IPS-18a (cell line): ENCODE measurements at regions not wholly inside any gene's neighbourhood (a gene's known extent, or its start where the extent isn't known, plus 50 kb on each side); places are given as distances from the start of the nearest gene placed in this dataset.

Source experiments
- H3K27ac ChIP-seq: one replicate; pipeline ENCODE4 v1.5.1; 2013; ENCODE audit warnings: low read length
- H3K27me3 ChIP-seq: one replicate; pipeline ENCODE4 v1.6.1; 2013; ENCODE audit warnings: mild to moderate bottlenecking, low read length; ENCODE audit not compliant: control insufficient read depth, insufficient read depth
- H3K36me3 ChIP-seq: one replicate; pipeline ENCODE4 v1.6.1; 2013; ENCODE audit warnings: low read depth, low read length; ENCODE audit not compliant: control insufficient read depth
- H3K4me1 ChIP-seq: one replicate; pipeline ENCODE4 v1.6.1; 2013; ENCODE audit warnings: low read depth, low read length; ENCODE audit not compliant: control insufficient read depth
- H3K4me3 ChIP-seq: one replicate; pipeline ENCODE4 v1.5.1; 2013; ENCODE audit warnings: low read length
- H3K9ac ChIP-seq: one replicate; pipeline ENCODE4 v1.6.1; 2013; ENCODE audit warnings: mild to moderate bottlenecking, low read length, moderate library complexity
- H3K9me3 ChIP-seq: one replicate; pipeline ENCODE4 v1.6.1; 2013; ENCODE audit warnings: low read depth, low read length; ENCODE audit not compliant: control insufficient read depth

GRCh38 chr12:25424211-25424731 lies 128.8 kb downstream of the LMNTD1 start:
- no peak overlapping the region for H3K27ac ChIP-seq
- no peak overlapping the region for H3K9ac ChIP-seq
- H3K4me1 ChIP-seq = no peaks in the 10 kb centered on the region
- no peaks in the 10 kb centered on the region for H3K9me3 ChIP-seq
- no peaks in the 10 kb centered on the region for H3K36me3 ChIP-seq
- no peak overlapping the region for H3K4me3 ChIP-seq
- no peaks in the 10 kb centered on the region for H3K27me3 ChIP-seq

- Histone ChIP-seq H3K27ac (no peak overlapping the region), H3K27me3 (no peaks in the 10 kb centered on the region), H3K4me1 (no peaks in the 10 kb centered on the region), H3K4me3 (no peak overlapping the region), H3K9me3 (no peaks in the 10 kb centered on the region), H3K36me3 (no peaks in the 10 kb centered on the region), H3K9ac (no peak overlapping the region)
Observed at GRCh38 chr12:25423355-25424050, 129.6 kb downstream of the LMNTD1 start.

- H3K27ac ChIP-seq = no peak overlapping the region
- H3K4me3 ChIP-seq = no peak overlapping the region
- no peaks in the 10 kb centered on the region for H3K9me3 ChIP-seq
- no peaks in the 10 kb centered on the region for H3K4me1 ChIP-seq
- no peak overlapping the region for H3K9ac ChIP-seq
- H3K36me3 ChIP-seq = no peaks in the 10 kb centered on the region
- no peaks in the 10 kb centered on the region for H3K27me3 ChIP-seq
Observed at GRCh38 chr12:25422241-25422640, 130.8 kb downstream of the LMNTD1 start.

GRCh38 chr12:25421651-25422167 lies 131.4 kb downstream of the LMNTD1 start:
- H3K9ac ChIP-seq = no peak overlapping the region
- H3K9me3 ChIP-seq = no peaks in the 10 kb centered on the region
- no peaks in the 10 kb centered on the region for H3K27me3 ChIP-seq
- H3K27ac ChIP-seq = no peak overlapping the region
- no peaks in the 10 kb centered on the region for H3K36me3 ChIP-seq
- no peaks in the 10 kb centered on the region for H3K4me1 ChIP-seq
- H3K4me3 ChIP-seq = no peak overlapping the region

GRCh38 chr12:25420116-25420515 lies 133.0 kb downstream of the LMNTD1 start:
- no peaks in the 10 kb centered on the region for H3K36me3 ChIP-seq
- no peaks in the 10 kb centered on the region for H3K9me3 ChIP-seq
- no peak overlapping the region for H3K4me3 ChIP-seq
- H3K4me1 ChIP-seq = no peaks in the 10 kb centered on the region
- H3K27me3 ChIP-seq = no peaks in the 10 kb centered on the region
- H3K9ac ChIP-seq = no peak overlapping the region
- no peak overlapping the region for H3K27ac ChIP-seq

- Histone ChIP-seq H3K4me1 (no peaks in the 10 kb centered on the region), H3K4me3 (no peak overlapping the region), H3K9me3 (no peaks in the 10 kb centered on the region), H3K27ac (no peak overlapping the region), H3K9ac (no peak overlapping the region), H3K27me3 (no peaks in the 10 kb centered on the region), H3K36me3 (no peaks in the 10 kb centered on the region)
Observed at GRCh38 chr12:25419595-25419994, 133.5 kb downstream of the LMNTD1 start.

GRCh38 chr12:25417071-25417470 lies 136.0 kb downstream of the LMNTD1 start:
- no peaks in the 10 kb centered on the region for H3K27me3 ChIP-seq
- no peak overlapping the region for H3K9ac ChIP-seq
- no peak overlapping the region for H3K27ac ChIP-seq
- no peaks in the 10 kb centered on the region for H3K36me3 ChIP-seq
- no peaks in the 10 kb centered on the region for H3K9me3 ChIP-seq
- no peaks in the 10 kb centered on the region for H3K4me1 ChIP-seq
- H3K4me3 ChIP-seq = no peak overlapping the region

- H3K27ac ChIP-seq = no peak overlapping the region
- H3K36me3 ChIP-seq = no peaks in the 10 kb centered on the region
- no peaks in the 10 kb centered on the region for H3K9me3 ChIP-seq
- no peak overlapping the region for H3K4me3 ChIP-seq
- H3K4me1 ChIP-seq = no peaks in the 10 kb centered on the region
- no peaks in the 10 kb centered on the region for H3K27me3 ChIP-seq
- H3K9ac ChIP-seq = no peak overlapping the region
Observed at GRCh38 chr12:25416516-25416915, 136.6 kb downstream of the LMNTD1 start.

- Histone ChIP-seq H3K27me3 (no peaks in the 10 kb centered on the region), H3K27ac (no peak overlapping the region), H3K36me3 (no peaks in the 10 kb centered on the region), H3K9me3 (no peaks in the 10 kb centered on the region), H3K4me3 (no peak overlapping the region), H3K4me1 (no peaks in the 10 kb centered on the region), H3K9ac (no peak overlapping the region)
Observed at GRCh38 chr12:25415004-25415403, 138.1 kb downstream of the LMNTD1 start.

- H3K27ac ChIP-seq = no peak overlapping the region
Observed at GRCh38 chr12:25412735-25413134, 140.3 kb downstream of the LMNTD1 start.

GRCh38 chr12:25404955-25405354 lies 148.1 kb downstream of the LMNTD1 start:
- no peaks in the 10 kb centered on the region for H3K36me3 ChIP-seq
- H3K4me3 ChIP-seq = no peak overlapping the region
- H3K9ac ChIP-seq = no peak overlapping the region
- no peaks in the 10 kb centered on the region for H3K4me1 ChIP-seq
- H3K9me3 ChIP-seq = no peaks in the 10 kb centered on the region
- no peak overlapping the region for H3K27ac ChIP-seq
- no peaks in the 10 kb centered on the region for H3K27me3 ChIP-seq

More at GRCh38 chr12:25412735-25413134, 140.3 kb downstream of the LMNTD1 start:
- no peaks in the 10 kb centered on the region for H3K36me3 ChIP-seq
- no peak overlapping the region for H3K4me3 ChIP-seq
- H3K9ac ChIP-seq = no peak overlapping the region
- H3K9me3 ChIP-seq = no peaks in the 10 kb centered on the region
- H3K27me3 ChIP-seq = no peaks in the 10 kb centered on the region
- no peaks in the 10 kb centered on the region for H3K4me1 ChIP-seq
